ENCODE measurements at regions not wholly inside any gene's neighbourhood (a gene's known extent, or its start where the extent isn't known, plus 50 kb on each side); places are given as distances from the start of the nearest gene placed in this dataset.
A peak's percentile ranks its signal among the peaks of the same experiment; 100 is the strongest.

DNA sequence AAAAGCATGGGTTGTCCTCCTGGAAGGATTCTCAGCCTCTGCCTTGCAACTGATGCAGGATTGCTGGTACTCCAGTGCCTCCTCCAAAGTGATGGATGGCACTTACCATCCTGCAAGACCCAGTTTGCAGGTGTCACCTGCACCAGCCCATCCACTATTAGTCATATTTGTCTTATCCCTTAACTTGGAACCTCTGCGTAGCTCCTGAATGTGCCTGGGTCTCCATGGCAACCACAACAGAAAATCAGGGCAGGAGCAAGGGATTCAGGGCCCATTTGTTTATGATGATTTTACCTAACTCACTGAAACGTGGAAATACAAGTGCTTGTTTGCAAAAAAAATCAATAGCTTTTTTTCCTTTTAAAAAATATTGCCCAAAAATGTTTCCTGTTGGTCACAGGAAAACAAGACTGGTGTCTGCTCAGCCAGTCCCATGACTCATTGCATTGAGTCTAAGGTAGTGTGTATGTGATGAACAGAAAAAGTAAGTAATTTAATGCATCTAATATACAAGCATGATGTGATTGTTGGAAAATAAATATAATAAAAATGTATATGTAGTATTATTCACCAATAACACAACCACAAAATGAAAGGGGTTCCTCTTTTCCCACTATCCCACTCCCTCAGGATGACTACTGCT lies 1196.3 kb upstream of the TMEM132C start:
- Histone ChIP-seq H3K9me3 (ENCODE audit: control insufficient read depth, insufficient read depth, low read length) (no peaks in the 10 kb centered on the region), H3K4me1 (ENCODE audit: insufficient read depth, low read length) (peaks cover 10% of the 10 kb centered on the region; the same call in 1 of the 2 replicates), H3K9ac (ENCODE audit: low read depth, low read length) (no peak overlapping the region), H3K36me3 (ENCODE audit: insufficient read depth, low read length) (no peaks in the 10 kb centered on the region)

DNA sequence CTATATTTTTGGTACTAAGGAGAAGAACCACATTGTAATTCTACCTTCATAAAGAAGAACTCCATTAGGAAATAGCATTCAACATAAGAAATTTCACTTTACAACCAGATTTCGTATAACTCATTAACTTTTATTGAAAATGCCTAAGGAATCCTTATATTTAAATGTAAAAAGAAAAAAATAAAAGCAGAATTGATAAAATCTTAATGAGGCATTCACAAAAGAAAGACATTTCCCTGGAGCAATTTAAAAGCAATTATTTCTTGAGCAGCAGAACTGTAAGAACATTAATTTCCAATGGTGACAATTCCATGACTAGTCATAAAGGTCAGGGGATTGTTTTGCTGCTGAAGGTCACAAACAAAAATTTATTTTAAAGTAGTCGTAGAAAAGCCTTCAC lies 1192.8 kb upstream of the TMEM132C start:
- H3K36me3 ChIP-seq (ENCODE audit: insufficient read depth, low read length), result no peaks in the 10 kb centered on the region
- no peak overlapping the region for H3K9ac ChIP-seq (ENCODE audit: low read depth, low read length)
- H3K4me1 ChIP-seq (ENCODE audit: insufficient read depth, low read length), result peaks cover 10% of the 10 kb centered on the region; the same call in 1 of the 2 replicates
- no peaks in the 10 kb centered on the region for H3K9me3 ChIP-seq (ENCODE audit: control insufficient read depth, insufficient read depth, low read length)

DNA sequence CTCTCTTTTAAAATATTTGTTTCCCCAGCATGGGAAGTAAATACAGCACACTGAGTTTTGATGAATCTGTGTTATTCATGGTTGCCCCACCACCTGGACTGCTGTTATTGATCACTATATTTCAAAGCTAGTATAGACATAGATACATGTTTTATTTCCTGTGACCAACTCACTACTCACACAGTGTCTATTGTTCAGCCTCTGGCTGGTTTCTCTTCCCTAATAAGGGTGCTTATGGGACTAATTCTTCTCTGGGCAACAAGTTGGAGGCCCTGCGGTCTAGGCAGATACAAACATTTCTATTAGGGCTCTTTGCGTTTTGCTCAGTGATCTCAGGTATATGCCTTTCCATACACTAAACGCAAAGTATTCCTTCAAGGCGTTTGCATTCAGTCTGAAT lies 1191.0 kb upstream of the TMEM132C start:
- no peaks in the 10 kb centered on the region for H3K9me3 ChIP-seq (ENCODE audit: control insufficient read depth, insufficient read depth, low read length)
- H3K36me3 ChIP-seq (ENCODE audit: insufficient read depth, low read length), result no peaks in the 10 kb centered on the region
- H3K9ac ChIP-seq (ENCODE audit: low read depth, low read length), result no peak overlapping the region
- H3K4me1 ChIP-seq (ENCODE audit: insufficient read depth, low read length), result peaks cover 10% of the 10 kb centered on the region; the same call in 1 of the 2 replicates

DNA sequence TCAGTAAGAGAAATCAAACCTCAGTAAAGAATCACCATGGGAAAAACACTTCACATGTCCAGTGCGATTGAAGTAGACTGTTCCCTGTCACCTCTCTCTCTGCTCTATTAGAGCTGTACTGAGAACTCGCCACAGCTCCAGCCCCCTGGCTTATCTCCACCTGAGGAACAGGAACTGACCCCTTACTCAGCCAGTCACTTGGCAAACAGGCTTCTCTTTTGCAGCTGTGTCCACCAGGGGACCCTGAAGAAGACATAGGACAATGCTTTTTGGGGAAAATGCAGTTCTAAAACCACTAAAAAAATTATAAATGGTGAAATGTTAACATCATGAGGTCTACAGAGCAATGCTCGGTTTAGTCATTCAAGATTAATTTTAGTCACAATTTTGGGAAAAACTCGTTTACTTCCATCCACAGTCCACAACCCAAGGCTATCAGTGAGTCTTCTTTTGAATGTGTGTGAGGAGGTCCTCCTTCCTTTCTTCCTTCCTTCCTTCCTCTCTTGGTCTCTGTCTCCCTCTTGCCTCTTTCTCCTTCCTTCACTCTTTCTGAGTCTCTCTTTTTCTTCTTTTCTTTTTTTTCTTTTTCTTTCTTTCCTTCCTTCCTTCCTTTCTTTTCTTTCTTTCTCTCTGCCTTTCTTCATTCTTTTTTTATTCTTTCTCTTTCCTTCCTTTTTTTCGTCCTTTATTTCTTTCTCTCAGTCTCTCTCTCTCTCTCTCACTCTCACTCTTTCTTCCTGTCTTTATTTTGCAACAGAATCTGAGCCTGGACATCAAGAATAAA lies 1189.5 kb upstream of the TMEM132C start:
- Histone ChIP-seq H3K36me3 (ENCODE audit: insufficient read depth, low read length) (no peaks in the 10 kb centered on the region; the same call in 1 of the 2 replicates), H3K9ac (ENCODE audit: low read depth, low read length) (no peak overlapping the region), H3K4me1 (ENCODE audit: insufficient read depth, low read length) (peaks cover 10% of the 10 kb centered on the region; the same call in 1 of the 2 replicates), H3K9me3 (ENCODE audit: control insufficient read depth, insufficient read depth, low read length) (no peaks in the 10 kb centered on the region)

DNA sequence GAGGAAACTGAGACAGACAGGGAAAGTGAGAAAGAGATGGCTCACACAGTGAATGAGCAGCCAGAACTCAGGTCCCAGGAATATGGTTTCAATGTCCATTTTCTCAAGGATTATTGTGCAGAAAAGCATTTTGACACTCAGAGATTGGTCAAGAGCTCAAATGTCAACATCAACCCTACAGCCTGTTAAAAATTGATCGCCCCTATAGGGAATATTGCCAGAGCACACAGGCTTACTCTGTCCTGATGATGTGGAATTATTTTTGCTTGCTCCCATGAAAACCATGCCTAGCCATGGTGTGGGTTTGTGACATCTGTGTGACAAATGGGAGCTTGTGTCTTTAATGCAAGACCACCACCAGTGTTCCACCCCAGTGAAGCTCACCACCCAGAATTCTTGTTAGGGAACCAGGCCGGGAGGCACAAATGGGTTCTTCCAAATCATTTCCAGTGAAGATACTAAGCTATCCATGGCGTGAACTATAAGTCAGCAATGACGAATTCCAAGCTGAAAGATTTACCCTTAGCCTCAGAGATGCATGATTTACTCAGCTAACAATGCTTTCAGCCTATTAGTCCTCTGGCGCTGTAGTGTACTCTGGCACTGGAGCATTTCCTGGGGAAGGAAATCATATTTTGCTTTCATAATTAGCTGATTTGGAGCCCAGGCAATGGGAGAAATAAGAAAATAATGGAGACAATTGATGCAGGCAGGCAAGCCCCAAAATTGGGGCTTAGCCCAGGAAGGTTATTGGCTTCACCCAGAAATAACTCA lies 1188.2 kb upstream of the TMEM132C start:
- Histone ChIP-seq H3K36me3 (ENCODE audit: insufficient read depth, low read length) (no peaks in the 10 kb centered on the region; the same call in 1 of the 2 replicates), H3K4me1 (ENCODE audit: insufficient read depth, low read length) (peaks cover 14% of the 10 kb centered on the region; the same call in 1 of the 2 replicates), H3K9me3 (ENCODE audit: control insufficient read depth, insufficient read depth, low read length) (no peaks in the 10 kb centered on the region), H3K9ac (ENCODE audit: low read depth, low read length) (no peak overlapping the region)

DNA sequence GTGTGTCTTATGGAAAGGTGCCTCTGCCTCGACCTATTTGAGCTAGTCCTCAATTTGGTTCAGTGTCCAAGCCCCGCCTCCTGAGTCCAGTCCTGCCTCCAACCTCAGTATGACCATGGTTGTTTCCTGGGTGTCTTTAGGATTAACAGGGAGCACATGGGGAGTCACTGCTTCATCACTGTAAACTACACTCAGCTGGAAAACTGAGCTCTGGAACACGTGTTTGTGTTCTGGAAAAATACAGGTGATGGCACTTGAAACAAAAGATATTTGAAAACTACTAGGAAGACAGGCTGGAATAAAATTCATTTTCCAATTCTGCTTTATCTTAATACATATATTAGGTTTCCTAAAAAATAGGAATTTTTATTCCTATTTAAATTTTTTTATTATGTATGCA lies 1187.3 kb upstream of the TMEM132C start:
- peaks cover 10% of the 10 kb centered on the region; the same call in 1 of the 2 replicates for H3K4me1 ChIP-seq (ENCODE audit: insufficient read depth, low read length)
- H3K36me3 ChIP-seq (ENCODE audit: insufficient read depth, low read length), result no peaks in the 10 kb centered on the region; the same call in 1 of the 2 replicates
- H3K9ac ChIP-seq (ENCODE audit: low read depth, low read length), result no peak overlapping the region
- no peaks in the 10 kb centered on the region for H3K9me3 ChIP-seq (ENCODE audit: control insufficient read depth, insufficient read depth, low read length)

DNA sequence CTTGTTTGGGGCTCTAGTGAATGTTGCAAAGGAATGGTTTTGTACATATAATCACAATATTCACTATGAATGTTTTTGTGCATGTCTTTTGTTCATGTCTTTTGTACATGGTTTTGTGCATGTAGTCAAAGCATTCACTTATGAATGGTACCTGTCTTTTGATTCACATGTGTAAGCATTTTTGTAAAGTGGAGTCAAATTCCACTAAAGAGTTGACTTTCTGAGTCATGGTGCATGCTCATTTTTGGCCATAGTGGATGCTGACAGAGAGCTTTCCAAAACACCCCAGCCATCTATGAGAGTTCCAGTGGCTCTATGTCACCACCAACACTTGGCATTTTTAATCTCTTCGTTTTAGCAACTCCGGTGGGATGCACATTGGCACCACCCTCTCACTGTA lies 1185.9 kb upstream of the TMEM132C start:
- no peak overlapping the region for H3K9ac ChIP-seq (ENCODE audit: low read depth, low read length)
- H3K4me1 ChIP-seq (ENCODE audit: insufficient read depth, low read length), result 0 out of 2 replicates have a peak, but pooled peaks cover 4% of the 10 kb centered on the region
- no peaks in the 10 kb centered on the region; the same call in 1 of the 2 replicates for H3K36me3 ChIP-seq (ENCODE audit: insufficient read depth, low read length)
- H3K9me3 ChIP-seq (ENCODE audit: control insufficient read depth, insufficient read depth, low read length), result no peaks in the 10 kb centered on the region

DNA sequence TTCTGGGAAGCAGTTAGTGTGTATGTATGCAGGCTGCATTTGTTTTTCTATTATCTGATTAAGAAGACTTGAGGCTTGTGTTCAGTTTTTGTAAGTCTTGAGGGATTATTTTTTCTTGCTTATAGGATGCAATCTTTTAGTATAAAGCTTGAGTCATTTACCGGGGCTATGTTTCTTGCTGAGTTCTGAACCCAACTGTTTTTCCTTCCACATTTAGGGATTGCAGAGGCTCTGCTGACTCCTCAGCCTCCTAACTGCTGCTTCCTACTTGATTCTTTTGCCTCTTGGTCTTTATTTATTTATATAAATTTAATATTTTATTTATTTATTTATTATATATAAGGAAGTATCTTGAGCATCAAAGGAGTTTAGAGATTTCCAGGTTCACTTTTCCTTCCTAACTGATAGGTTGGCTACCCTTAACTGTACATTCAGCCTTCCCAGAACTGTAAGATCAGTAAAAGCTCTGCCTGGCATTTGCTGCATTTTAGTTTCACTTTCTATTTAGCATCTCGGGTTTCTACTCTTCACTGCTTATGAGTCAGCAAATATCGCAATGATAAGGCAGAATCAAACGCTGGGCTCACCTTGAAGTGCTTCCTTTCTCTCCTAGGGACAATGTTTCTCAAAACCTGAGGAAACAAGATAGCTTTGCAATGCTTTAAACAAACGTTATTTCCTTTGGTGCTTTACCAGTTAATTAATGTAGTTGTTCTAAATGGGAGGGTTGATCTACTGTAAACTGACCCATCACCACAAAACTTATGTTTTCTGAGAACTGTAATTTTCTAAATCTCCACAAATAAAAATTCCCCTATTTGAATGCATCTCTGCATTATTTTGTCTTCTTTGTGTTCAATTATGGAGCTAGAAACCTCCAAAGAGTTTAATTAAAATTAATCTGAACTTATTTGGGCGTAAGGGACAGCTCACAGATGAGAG lies 1183.7 kb upstream of the TMEM132C start:
- H3K9me3 ChIP-seq (ENCODE audit: control insufficient read depth, insufficient read depth, low read length), result no peaks in the 10 kb centered on the region
- peak overlapping the region; percentile 20; the same call in 1 of the 2 replicates for H3K9ac ChIP-seq (ENCODE audit: low read depth, low read length)
- H3K36me3 ChIP-seq (ENCODE audit: insufficient read depth, low read length), result no peaks in the 10 kb centered on the region; the same call in 1 of the 2 replicates
- H3K4me1 ChIP-seq (ENCODE audit: insufficient read depth, low read length), result 0 out of 2 replicates have a peak, but pooled peaks cover 4% of the 10 kb centered on the region

DNA sequence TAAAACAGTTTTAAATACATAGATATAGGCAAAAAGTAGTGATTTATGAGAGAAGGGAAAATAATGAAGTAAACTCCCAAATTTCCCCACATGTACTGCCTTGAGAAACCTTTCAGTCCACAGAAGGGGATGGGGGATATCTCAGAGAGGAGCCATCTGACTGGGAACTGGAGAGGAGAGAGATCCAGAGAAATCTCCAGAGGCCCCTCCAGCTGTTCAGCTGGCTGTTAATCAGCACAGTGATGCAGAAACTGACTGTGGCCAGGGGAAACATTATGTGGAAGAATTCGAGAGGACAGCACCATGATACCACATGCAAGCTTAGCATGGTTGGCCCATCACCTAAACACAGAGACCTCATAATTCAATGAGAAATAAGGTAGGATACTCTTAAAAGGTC lies 1165.9 kb upstream of the TMEM132C start:
- H3K36me3 ChIP-seq (ENCODE audit: insufficient read depth, low read length), result no peaks in the 10 kb centered on the region
- no peaks in the 10 kb centered on the region for H3K4me1 ChIP-seq (ENCODE audit: insufficient read depth, low read length)
- no peaks in the 10 kb centered on the region for H3K9me3 ChIP-seq (ENCODE audit: control insufficient read depth, insufficient read depth, low read length)
- no peak overlapping the region for H3K9ac ChIP-seq (ENCODE audit: low read depth, low read length)

DNA sequence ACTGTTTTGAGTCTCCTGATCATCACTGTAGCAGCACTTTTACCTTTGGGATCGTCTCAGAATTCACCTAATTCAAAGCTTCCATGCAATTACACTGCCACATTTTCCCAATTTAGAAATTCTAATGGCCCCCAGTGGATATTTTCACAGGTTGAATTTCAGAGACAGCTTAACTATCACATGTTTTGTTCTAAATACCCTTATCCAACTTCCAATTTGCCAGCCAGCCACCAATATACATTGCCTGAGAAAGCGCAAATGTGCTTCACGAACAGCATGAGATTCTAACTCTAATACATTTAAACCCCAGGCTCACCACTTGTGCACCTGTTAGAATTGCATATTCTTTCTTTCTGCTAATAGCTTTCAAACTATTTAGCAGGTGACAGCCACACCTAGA lies 1160.9 kb upstream of the TMEM132C start:
- Histone ChIP-seq H3K36me3 (ENCODE audit: insufficient read depth, low read length) (no peaks in the 10 kb centered on the region), H3K4me1 (ENCODE audit: insufficient read depth, low read length) (no peaks in the 10 kb centered on the region), H3K9me3 (ENCODE audit: control insufficient read depth, insufficient read depth, low read length) (no peaks in the 10 kb centered on the region), H3K9ac (ENCODE audit: low read depth, low read length) (no peak overlapping the region)

DNA sequence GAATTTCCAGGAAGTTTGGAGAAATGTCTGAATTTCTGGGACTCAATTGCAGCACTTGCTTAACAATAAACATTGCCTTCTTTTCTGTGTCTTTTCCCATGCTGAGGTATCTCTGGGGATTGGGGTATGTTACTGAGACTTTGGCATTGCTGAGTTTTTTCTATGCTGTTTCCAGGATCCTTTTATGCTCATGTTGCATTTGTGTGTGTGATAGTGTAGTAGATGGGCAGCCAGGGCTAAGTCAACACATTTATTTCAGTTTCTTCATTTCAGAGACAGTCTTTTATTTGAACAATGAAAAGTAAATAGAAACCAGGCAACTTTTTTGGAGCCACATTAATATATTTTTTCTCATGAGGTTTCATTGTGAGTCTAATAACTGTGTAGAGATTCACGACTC lies 1160.3 kb upstream of the TMEM132C start:
- Histone ChIP-seq H3K4me1 (ENCODE audit: insufficient read depth, low read length) (no peaks in the 10 kb centered on the region), H3K9me3 (ENCODE audit: control insufficient read depth, insufficient read depth, low read length) (no peaks in the 10 kb centered on the region), H3K9ac (ENCODE audit: low read depth, low read length) (no peak overlapping the region), H3K36me3 (ENCODE audit: insufficient read depth, low read length) (no peaks in the 10 kb centered on the region)

DNA sequence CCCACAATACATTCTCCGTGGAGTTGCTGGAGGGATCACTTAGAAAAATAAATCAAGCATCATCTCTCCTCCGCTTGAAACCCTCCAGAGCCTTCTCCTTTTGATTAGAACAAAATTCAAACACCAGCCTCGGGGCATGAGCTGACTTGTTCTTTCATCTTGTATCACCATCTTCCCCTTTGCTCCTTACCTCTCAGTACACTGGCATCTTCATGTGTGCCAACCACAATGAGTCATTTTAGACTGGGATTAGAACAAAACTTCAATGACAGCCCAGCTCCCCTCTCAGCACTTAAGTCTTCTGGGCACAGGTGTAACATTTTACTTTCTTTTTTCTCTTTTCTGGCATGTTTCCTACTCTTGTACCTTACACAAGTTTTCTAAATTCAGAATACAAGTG lies 1159.2 kb upstream of the TMEM132C start:
- Histone ChIP-seq H3K9ac (ENCODE audit: low read depth, low read length) (no peak overlapping the region), H3K9me3 (ENCODE audit: control insufficient read depth, insufficient read depth, low read length) (no peaks in the 10 kb centered on the region), H3K36me3 (ENCODE audit: insufficient read depth, low read length) (no peaks in the 10 kb centered on the region), H3K4me1 (ENCODE audit: insufficient read depth, low read length) (no peaks in the 10 kb centered on the region)

DNA sequence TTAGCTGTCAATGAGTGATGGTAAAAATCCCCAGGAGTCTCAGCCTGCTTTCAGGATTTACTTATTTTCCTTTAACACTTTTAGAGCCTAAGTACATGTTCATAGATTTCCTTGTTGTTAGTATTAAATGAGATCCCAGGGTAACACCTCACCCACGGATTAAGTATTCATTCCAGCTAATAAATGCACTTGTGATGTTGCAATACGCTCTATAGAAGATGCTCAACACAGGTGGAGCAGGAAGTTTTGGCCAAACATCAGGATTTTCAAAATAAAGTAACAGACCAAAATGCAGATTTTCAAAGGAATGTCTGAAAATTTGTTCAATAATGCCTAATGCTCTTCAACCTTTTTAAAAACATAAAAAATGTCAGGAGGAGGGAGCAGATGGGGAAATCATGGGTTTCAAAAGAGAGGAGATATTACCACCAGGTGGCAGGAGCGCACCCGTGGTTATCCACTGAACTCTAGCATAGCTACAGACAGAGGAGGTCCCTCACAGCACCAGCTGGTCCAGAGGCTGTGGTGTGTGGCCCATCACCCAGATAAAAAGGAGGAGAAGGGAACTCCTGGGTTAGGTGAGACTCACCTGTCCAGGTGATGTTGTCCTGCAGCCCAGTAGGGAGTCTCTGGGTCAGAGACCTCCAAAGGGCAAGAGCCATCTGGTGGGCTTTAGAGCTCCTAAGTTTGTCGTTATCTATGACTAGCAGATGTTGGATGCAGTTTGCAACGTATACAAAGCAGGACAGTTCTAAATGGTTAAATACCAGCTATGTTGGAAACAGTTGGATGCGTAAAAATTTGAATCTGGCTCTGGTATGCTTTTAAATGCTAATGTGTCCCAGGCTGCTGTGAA lies 1158.4 kb upstream of the TMEM132C start:
- Histone ChIP-seq H3K9ac (ENCODE audit: low read depth, low read length) (no peak overlapping the region), H3K4me1 (ENCODE audit: insufficient read depth, low read length) (peaks cover 4% of the 10 kb centered on the region), H3K36me3 (ENCODE audit: insufficient read depth, low read length) (no peaks in the 10 kb centered on the region)

More for the DNA sequence above, 1158.4 kb upstream of the TMEM132C start:
- H3K9me3 ChIP-seq (ENCODE audit: control insufficient read depth, insufficient read depth, low read length), result no peaks in the 10 kb centered on the region

Measured in ES-I3 (cell line).